ENCODE measurements at regions not wholly inside any gene's neighbourhood (a gene's known extent, or its start where the extent isn't known, plus 50 kb on each side); places are given as distances from the start of the nearest gene placed in this dataset.

GRCh38 chr2:82259551-82259950 is 1955.0 kb upstream of the LRRTM1 start:
- Histone ChIP-seq H3K27me3 (ENCODE audit: control insufficient read depth in 2 of 2, insufficient read depth in 2 of 2, low read length in 2 of 2) (no peaks in the 10 kb centered on the region), H3K27ac (ENCODE audit: extremely low read depth, low read depth, low read length) (no peak overlapping the region), H3K9ac (ENCODE audit: insufficient read depth in 1 of 2, low read depth in 2 of 2, low read length in 2 of 2) (no peak overlapping the region), H3K4me3 (no peak overlapping the region), H3K36me3 (ENCODE audit: control insufficient read depth, insufficient read depth, low read length) (no peaks in the 10 kb centered on the region), H3K79me2 (ENCODE audit: control insufficient read depth, insufficient read depth, low read length) (no peaks in the 10 kb centered on the region), H2AFZ (ENCODE audit: low read depth, low read length) (no peak overlapping the region), H3K9me3 (replicated peaks; ENCODE audit: control insufficient read depth, insufficient read depth, low read depth, low read length) (no peaks in the 10 kb centered on the region), H3K4me2 (ENCODE audit: insufficient read depth, low read length) (no peak overlapping the region), H4K20me1 (replicated peaks; ENCODE audit: control insufficient read depth, insufficient read depth, low read length) (no peaks in the 10 kb centered on the region), H3K4me1 (replicated peaks in 1 of 2; ENCODE audit: control insufficient read depth in 2 of 2, insufficient read depth in 2 of 2, low read length in 2 of 2) (no peaks in the 10 kb centered on the region), H3K9me1 (ENCODE audit: control insufficient read depth, insufficient read depth, low read length) (no peaks in the 10 kb centered on the region)
- intact Hi-C loops (cut with micrococcal nuclease) = no loop called here
- DNase-seq (ENCODE audit: extremely low read depth in 1 of 4, low spot score in 3 of 4) (no peak), FAIRE-seq (no peak), ATAC-seq (no peak)
- ChIA-PET CTCF (ENCODE audit: low intra/inter-chr PET ratio) (no interaction called here), POLR2A (no interaction called here)
- 0% methylated on average over 2 of the region's 2 CpGs for WGBS (ENCODE audit: insufficient coverage, low coverage, missing lambda C conversion rate)
- no TSS peak for BruUV-seq (replicated peaks)
- TF ChIP-seq, protein P1, sequence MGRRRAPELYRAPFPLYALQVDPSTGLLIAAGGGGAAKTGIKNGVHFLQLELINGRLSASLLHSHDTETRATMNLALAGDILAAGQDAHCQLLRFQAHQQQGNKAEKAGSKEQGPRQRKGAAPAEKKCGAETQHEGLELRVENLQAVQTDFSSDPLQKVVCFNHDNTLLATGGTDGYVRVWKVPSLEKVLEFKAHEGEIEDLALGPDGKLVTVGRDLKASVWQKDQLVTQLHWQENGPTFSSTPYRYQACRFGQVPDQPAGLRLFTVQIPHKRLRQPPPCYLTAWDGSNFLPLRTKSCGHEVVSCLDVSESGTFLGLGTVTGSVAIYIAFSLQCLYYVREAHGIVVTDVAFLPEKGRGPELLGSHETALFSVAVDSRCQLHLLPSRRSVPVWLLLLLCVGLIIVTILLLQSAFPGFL (CRISPR knock-in tag; IDR thresholded peaks at IDR 0.05) = no peak
- in situ Hi-C loops (cut with MboI) = no loop called here

- Histone ChIP-seq H3K4me2 (ENCODE audit: insufficient read depth, low read length) (no peak overlapping the region), H3K9ac (ENCODE audit: insufficient read depth in 1 of 2, low read depth in 2 of 2, low read length in 2 of 2) (no peak overlapping the region), H2AFZ (ENCODE audit: low read depth, low read length) (no peak overlapping the region), H3K9me1 (ENCODE audit: control insufficient read depth, insufficient read depth, low read length) (no peaks in the 10 kb centered on the region), H4K20me1 (replicated peaks; ENCODE audit: control insufficient read depth, insufficient read depth, low read length) (no peaks in the 10 kb centered on the region), H3K4me1 (replicated peaks in 1 of 2; ENCODE audit: control insufficient read depth in 2 of 2, insufficient read depth in 2 of 2, low read length in 2 of 2) (no peaks in the 10 kb centered on the region), H3K4me3 (no peak overlapping the region), H3K9me3 (replicated peaks; ENCODE audit: control insufficient read depth, insufficient read depth, low read depth, low read length) (no peaks in the 10 kb centered on the region), H3K27me3 (ENCODE audit: control insufficient read depth in 2 of 2, insufficient read depth in 2 of 2, low read length in 2 of 2) (no peaks in the 10 kb centered on the region), H3K79me2 (ENCODE audit: control insufficient read depth, insufficient read depth, low read length) (no peaks in the 10 kb centered on the region), H3K36me3 (ENCODE audit: control insufficient read depth, insufficient read depth, low read length) (no peaks in the 10 kb centered on the region), H3K27ac (ENCODE audit: extremely low read depth, low read depth, low read length) (no peak overlapping the region)
- BruUV-seq (replicated peaks) = no TSS peak
- no peak for FAIRE-seq
- POLR2A ChIA-PET = no interaction called here
- in situ Hi-C loops (cut with MboI) = no loop called here
- intact Hi-C loops (cut with micrococcal nuclease) = no loop called here
- ATAC-seq = no peak
- 0% methylated on average over 2 of the region's 2 CpGs for WGBS (ENCODE audit: insufficient coverage, low coverage, missing lambda C conversion rate)
- no peak for DNase-seq (ENCODE audit: extremely low read depth in 1 of 4, low spot score in 3 of 4)
- CTCF ChIA-PET (ENCODE audit: low intra/inter-chr PET ratio) = no interaction called here
- TF ChIP-seq PYGO2 (tag; IDR thresholded peaks at IDR 0.05) (no peak), ZNF133 (CRISPR knock-in tag; IDR thresholded peaks at IDR 0.05) (no peak), SRSF1 (IDR thresholded peaks at IDR 0.05; ENCODE audit: low read depth, low read length) (no peak), BRD4 (IDR thresholded peaks at IDR 0.05) (no peak), FOXK1 (CRISPR knock-in tag; IDR thresholded peaks at IDR 0.05; ENCODE audit: borderline replicate concordance) (no peak), SMAD2 (IDR thresholded peaks at IDR 0.05; ENCODE audit: low read depth, low read length) (no peak)
- TF ChIP-seq, protein P2, sequence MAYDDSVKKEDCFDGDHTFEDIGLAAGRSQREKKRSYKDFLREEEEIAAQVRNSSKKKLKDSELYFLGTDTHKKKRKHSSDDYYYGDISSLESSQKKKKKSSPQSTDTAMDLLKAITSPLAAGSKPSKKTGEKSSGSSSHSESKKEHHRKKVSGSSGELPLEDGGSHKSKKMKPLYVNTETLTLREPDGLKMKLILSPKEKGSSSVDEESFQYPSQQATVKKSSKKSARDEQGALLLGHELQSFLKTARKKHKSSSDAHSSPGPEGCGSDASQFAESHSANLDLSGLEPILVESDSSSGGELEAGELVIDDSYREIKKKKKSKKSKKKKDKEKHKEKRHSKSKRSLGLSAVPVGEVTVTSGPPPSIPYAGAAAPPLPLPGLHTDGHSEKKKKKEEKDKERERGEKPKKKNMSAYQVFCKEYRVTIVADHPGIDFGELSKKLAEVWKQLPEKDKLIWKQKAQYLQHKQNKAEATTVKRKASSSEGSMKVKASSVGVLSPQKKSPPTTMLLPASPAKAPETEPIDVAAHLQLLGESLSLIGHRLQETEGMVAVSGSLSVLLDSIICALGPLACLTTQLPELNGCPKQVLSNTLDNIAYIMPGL (CRISPR knock-in tag; IDR thresholded peaks at IDR 0.05) = no peak
- TF ChIP-seq, protein P3, sequence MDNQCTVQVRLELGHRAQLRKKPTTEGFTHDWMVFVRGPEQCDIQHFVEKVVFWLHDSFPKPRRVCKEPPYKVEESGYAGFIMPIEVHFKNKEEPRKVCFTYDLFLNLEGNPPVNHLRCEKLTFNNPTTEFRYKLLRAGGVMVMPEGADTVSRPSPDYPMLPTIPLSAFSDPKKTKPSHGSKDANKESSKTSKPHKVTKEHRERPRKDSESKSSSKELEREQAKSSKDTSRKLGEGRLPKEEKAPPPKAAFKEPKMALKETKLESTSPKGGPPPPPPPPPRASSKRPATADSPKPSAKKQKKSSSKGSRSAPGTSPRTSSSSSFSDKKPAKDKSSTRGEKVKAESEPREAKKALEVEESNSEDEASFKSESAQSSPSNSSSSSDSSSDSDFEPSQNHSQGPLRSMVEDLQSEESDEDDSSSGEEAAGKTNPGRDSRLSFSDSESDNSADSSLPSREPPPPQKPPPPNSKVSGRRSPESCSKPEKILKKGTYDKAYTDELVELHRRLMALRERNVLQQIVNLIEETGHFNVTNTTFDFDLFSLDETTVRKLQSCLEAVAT (IDR thresholded peaks at IDR 0.05) = no peak
- TF ChIP-seq, protein P4, sequence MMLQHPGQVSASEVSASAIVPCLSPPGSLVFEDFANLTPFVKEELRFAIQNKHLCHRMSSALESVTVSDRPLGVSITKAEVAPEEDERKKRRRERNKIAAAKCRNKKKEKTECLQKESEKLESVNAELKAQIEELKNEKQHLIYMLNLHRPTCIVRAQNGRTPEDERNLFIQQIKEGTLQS (IDR thresholded peaks at IDR 0.05) = no peak
- TF ChIP-seq, protein P4 (CRISPR knock-in tag; conservative IDR thresholded peaks at IDR 0.05) = no peak
Measured at GRCh38 chr2:82257796-82258555, 1953.4 kb upstream of the LRRTM1 start.
